GM10266 (cell line): ENCODE measurements at regions not wholly inside any gene's neighbourhood (a gene's known extent, or its start where the extent isn't known, plus 50 kb on each side); places are given as distances from the start of the nearest gene placed in this dataset.
"Not testable (repeated sequence)": the region's sequence is repeated elsewhere in the genome, so short reads cannot be mapped to it uniquely, and the experiment has no call there.

ENCODE experiments used
- DNase-seq: peaks from one replicate; pipeline ENCODE4 v3.0.0; 2012; ENCODE audit errors: extremely low spot score
- TF ChIP-seq, protein P1 (sequence below): IDR thresholded peaks from 2 replicates; pipeline ENCODE4 v1.5.1; 2012; ENCODE audit warnings: mild to moderate bottlenecking, low read depth; ENCODE audit not compliant: control insufficient read depth, insufficient read depth; ENCODE audit errors: missing control alignments

DNA sequence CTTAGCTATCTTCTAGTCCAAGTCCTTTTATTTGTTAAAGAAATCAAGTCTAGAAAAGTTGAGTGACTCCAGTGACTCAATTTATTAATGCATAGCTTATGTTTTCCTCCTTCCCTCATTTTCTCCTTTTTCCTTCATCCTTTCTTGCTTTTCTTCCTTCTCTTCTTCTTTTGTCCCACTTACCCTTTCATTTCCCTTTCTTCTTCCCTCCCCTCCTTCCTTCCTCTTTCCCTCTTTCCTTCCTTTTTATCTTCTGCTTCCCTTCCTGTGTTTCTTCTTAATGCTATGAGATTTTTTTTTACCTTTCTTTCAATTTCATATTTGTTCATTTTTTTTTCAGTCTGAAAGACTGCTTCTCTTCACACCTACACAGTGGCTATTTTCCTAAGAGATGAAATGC, 555.5 kb downstream of the PIK3C3 start:
- TF ChIP-seq, protein P1, sequence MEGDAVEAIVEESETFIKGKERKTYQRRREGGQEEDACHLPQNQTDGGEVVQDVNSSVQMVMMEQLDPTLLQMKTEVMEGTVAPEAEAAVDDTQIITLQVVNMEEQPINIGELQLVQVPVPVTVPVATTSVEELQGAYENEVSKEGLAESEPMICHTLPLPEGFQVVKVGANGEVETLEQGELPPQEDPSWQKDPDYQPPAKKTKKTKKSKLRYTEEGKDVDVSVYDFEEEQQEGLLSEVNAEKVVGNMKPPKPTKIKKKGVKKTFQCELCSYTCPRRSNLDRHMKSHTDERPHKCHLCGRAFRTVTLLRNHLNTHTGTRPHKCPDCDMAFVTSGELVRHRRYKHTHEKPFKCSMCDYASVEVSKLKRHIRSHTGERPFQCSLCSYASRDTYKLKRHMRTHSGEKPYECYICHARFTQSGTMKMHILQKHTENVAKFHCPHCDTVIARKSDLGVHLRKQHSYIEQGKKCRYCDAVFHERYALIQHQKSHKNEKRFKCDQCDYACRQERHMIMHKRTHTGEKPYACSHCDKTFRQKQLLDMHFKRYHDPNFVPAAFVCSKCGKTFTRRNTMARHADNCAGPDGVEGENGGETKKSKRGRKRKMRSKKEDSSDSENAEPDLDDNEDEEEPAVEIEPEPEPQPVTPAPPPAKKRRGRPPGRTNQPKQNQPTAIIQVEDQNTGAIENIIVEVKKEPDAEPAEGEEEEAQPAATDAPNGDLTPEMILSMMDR: no peak
- DNase-seq: no peak

DNA sequence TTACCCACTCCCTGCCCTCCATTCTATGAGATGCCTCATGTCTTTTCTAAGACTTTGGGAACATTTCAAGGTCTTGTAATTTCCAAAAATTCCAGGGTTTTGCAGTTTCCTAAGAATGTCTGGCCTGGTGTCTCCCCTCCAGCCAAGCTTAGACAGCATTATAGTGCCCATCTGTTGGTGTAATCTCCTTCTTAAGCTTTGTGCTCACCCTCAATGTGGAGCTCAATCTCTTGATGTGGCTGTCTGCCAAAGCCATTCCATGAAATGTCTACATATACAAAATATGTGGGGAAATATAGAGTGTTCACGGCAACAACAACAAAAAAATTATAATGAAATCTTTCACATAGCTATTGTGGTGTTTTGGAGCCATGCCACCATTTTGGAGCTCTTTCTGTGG, 558.4 kb downstream of the PIK3C3 start:
- DNase-seq: no peak
- TF ChIP-seq, protein P1: no peak

DNA sequence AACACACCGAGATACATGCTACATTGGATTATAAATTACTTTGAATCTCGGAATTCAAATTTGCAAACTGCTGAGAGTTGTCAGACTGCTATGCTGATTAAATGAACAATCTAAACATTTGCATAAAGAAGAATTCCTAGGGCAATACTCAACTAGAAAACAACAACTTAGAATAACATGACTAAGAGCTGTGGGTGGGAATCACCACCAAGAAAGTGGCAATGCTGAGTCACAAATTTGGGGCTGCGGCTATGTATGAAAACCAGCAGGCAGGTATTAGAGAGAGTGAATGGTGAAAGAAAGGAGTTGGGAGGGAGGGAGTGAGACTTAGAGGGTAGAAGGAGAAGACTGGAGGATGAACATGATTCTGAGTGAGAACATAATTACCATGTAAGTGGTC, 559.5 kb downstream of the PIK3C3 start:
- no peak for DNase-seq
- TF ChIP-seq, protein P1: no peak

DNA sequence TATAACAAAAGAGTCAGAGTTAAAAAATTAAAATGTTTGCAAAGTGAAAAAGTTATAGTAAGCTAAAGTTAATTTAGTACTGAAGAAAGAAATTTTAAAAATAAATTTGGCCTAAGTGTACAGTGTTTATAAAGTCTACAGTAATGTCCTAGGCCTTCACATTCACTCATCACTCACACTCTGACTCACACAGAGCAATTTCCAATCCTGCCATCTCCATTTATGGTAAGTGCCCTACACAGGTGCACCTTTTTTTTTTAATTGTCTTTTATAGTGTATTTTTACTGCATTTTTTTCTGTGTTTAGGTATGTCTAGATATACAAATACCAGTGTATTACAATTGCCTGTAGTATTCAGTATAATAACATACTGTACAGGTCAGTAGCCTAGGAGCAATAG, 562.9 kb downstream of the PIK3C3 start:
- TF ChIP-seq, protein P1: no peak
- no peak for DNase-seq

DNA sequence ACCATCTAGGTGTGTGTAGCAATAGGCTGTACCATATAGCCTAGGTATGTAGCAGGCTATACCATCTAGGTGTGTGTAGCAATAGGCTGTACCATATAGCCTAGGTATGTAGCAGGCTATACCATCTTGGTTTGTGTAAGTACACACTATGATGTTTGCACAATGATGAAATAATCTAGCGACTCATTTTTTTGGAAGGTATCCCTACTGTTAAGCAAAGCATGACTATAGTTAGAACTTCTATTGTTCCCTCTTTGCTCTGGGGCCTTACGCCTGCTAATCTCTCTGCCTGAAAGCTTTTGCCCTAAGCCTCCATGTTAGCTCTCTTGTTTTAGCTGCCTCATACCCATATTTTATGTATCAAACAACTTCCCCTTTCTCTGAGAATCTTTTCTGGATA, 563.3 kb downstream of the PIK3C3 start:
- not testable (repeated sequence) for DNase-seq

DNA sequence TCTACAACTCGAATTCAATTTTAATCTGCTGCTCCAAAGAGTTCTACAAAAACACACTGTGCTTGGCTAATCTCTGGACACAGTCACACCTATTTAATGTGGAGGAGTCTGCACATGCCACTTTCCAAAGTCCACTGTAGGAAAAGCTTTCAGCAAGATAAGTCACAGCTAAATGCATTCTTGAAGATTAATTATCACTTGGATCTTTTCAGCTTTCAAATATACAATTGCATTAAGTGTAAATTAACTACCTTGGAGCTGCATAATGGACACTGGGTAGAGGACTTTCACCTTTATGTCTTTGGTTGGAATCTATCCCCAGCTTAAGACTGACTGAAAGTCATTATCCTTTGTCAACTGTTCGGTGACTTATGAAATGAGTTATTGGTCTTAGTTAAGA, 565.1 kb downstream of the PIK3C3 start:
- no peak for DNase-seq
- TF ChIP-seq, protein P1: no peak

DNA sequence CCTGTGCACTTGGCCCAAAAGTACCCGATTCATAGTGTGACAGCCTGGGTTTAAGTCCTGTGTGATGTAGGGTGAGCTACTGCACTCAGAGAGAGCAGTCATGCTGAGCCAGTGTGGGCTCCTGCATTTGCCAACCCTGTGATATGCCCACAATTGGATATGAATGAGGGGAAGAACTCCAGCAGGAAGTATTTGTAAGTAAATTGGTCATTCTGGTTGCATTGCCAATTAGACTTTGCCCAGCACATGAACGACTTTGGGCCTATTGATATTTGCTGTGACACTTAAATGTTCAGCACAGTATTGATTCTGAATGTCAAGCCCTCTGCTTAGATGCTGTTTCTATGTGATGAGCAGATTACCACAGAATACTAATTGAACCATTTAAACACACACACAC, 570.9 kb downstream of the PIK3C3 start:
- DNase-seq: no peak
- TF ChIP-seq, protein P1: no peak

DNA sequence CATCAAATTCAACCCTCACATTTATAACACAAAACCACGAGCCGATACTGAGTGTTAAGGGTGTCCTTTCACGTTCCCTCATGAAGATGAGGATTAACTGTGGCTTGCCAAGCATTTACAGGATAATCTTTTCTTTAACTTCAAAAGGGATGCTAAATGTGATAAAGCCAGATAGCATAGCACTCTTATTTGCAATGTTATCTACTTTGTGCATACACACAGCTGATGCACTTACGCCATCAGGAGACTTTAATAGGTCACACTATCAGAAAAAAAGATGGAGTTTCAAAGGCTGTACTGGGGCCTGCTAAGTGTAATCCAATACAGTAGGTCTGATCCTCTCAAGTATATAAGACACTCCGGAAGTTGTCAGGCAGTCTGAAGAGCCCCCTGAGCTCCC, 572.7 kb downstream of the PIK3C3 start:
- no peak for DNase-seq
- TF ChIP-seq, protein P1: no peak
